Naive thymus-derived CD4-positive, alpha-beta T cell (primary cell): ENCODE measurements at regions not wholly inside any gene's neighbourhood (a gene's known extent, or its start where the extent isn't known, plus 50 kb on each side); places are given as distances from the start of the nearest gene placed in this dataset.

ENCODE experiments used
- ATAC-seq: fragments of 150-1000 bp; cut with Tn5 transposase; 2 replicates; pipeline ENCODE4 v1.10.0; 2021; ENCODE audit warnings: mild to moderate bottlenecking, moderate library complexity
- CTCF ChIA-PET: fragments of 350-600 bp; sonication (Branson Sonifier 250); formaldehyde crosslinking; loops from one replicate; lab custom pipeline; 2021; ENCODE audit warnings: antibody characterized with exemption; lab: Charles Lee
- POLR2A ChIA-PET: fragments of 350-600 bp; sonication (Branson Sonifier 250); formaldehyde crosslinking; loops from one replicate; lab custom pipeline; 2021; ENCODE audit warnings: antibody characterized with exemption, inconsistent platforms; lab: Charles Lee
- DNase-seq, 9 donors: peaks; one replicate each; pipeline versions ENCODE4 v3.0.0 to v3.0.0-alpha.2; 2020 to 2022; ENCODE audit warnings: mixed read lengths in 1 of 9
- H3K27ac ChIP-seq: one replicate; pipeline ENCODE4 v1.7.0; 2013; ENCODE audit warnings: mild to moderate bottlenecking, low read depth, low read length, moderate library complexity
- H3K27me3 ChIP-seq, 2 donors: one replicate each; pipeline ENCODE4 v1.7.0; 2013; ENCODE audit warnings: low read length in 2 of 2, mild to moderate bottlenecking in 2 of 2, moderate library complexity in 2 of 2; ENCODE audit not compliant: control insufficient read depth in 2 of 2, insufficient read depth in 2 of 2
- H3K36me3 ChIP-seq, 3 experiments: 1 replicate in 2 of 3; 2 replicates in 1 of 3; pipeline ENCODE4 v1.7.0; 2013; ENCODE audit warnings: low read length in 3 of 3, mild to moderate bottlenecking in 3 of 3, moderate library complexity in 1 of 3; ENCODE audit not compliant: insufficient read depth in 3 of 3, control insufficient read depth in 2 of 3
- H3K4me1 ChIP-seq, 2 donors: one replicate each; pipeline ENCODE4 v1.7.0; 2013; ENCODE audit warnings: low read length in 2 of 2, mild to moderate bottlenecking in 2 of 2, moderate library complexity in 1 of 2; ENCODE audit not compliant: control insufficient read depth in 2 of 2, insufficient read depth in 2 of 2
- H3K4me3 ChIP-seq: 2 replicates; pipeline ENCODE4 v1.7.0; 2013; ENCODE audit warnings: mild to moderate bottlenecking, low read length
- H3K9me3 ChIP-seq, 3 experiments: 1 replicate in 2 of 3; 2 replicates in 1 of 3; pipeline ENCODE4 v1.7.0; 2013; ENCODE audit warnings: low read length in 3 of 3; ENCODE audit not compliant: control insufficient read depth in 2 of 3
- H3K27ac Mint-ChIP-seq, 9 donors: one replicate each; pipeline ENCODE4 v1.8.0; 2020 to 2022; ENCODE audit warnings: mixed read lengths in 9 of 9, mild to moderate bottlenecking in 8 of 9, moderate library complexity in 5 of 9, inconsistent platforms in 2 of 9
- H3K27me3 Mint-ChIP-seq, 5 donors: one replicate each; pipeline ENCODE4 v1.8.0; 2021 to 2022; ENCODE audit warnings: mixed read lengths in 5 of 5, mild to moderate bottlenecking in 1 of 5
- H3K36me3 Mint-ChIP-seq, 5 donors: one replicate each; pipeline ENCODE4 v1.8.0; 2020 to 2022; ENCODE audit warnings: mixed read lengths in 5 of 5, mild to moderate bottlenecking in 3 of 5, inconsistent platforms in 1 of 5
- H3K4me1 Mint-ChIP-seq, 7 donors: one replicate each; pipeline ENCODE4 v1.8.0; 2020 to 2022; ENCODE audit warnings: mixed read lengths in 7 of 7, mild to moderate bottlenecking in 3 of 7, inconsistent platforms in 1 of 7
- H3K4me3 Mint-ChIP-seq, 10 donors: one replicate each; pipeline ENCODE4 v1.8.0; 2020 to 2022; ENCODE audit warnings: mild to moderate bottlenecking in 10 of 10, mixed read lengths in 10 of 10, moderate library complexity in 6 of 10, inconsistent platforms in 2 of 10
- H3K9me3 Mint-ChIP-seq, 11 donors: one replicate each; pipeline ENCODE4 v1.8.0; 2020 to 2022; ENCODE audit warnings: mixed read lengths in 11 of 11, mild to moderate bottlenecking in 4 of 11, inconsistent platforms in 1 of 11, moderate library complexity in 1 of 11
- intact Hi-C, 2 donors: fragments of 100-400 bp; cut with micrococcal nuclease; formaldehyde crosslinking; loops; one replicate each; pipeline ENCODE4 v1.15.1; 2023

GRCh38 chr10:36885746-36886145, 239.7 kb upstream of the ANKRD30A start:
- no peak overlapping the region for H3K4me3 Mint-ChIP-seq
- intact Hi-C loops, result loop anchor here in 1 of 2 donors (10.0 kb wide), 1 partner anchor 1251 kb away; no protein-coding TSS in a partner anchor

GRCh38 chr10:36882781-36883180, 242.6 kb upstream of the ANKRD30A start:
- POLR2A ChIA-PET, result no interaction called here
- no peaks in the 10 kb centered on the region for H3K36me3 ChIP-seq
- no peaks in the 10 kb centered on the region for H3K4me1 Mint-ChIP-seq
- H3K27me3 Mint-ChIP-seq, result peaks cover 0 to 6% (median 0%) of the 10 kb centered on the region in 5 donors
- no peak for DNase-seq
- H3K4me1 ChIP-seq, result no peaks in the 10 kb centered on the region
- ATAC-seq, result no peak
- no peak overlapping the region for H3K4me3 ChIP-seq
- no peak overlapping the region for H3K4me3 Mint-ChIP-seq
- CTCF ChIA-PET, result no interaction called here
- no peaks in the 10 kb centered on the region for H3K27me3 ChIP-seq
- no peak overlapping the region for H3K27ac ChIP-seq
- no peaks in the 10 kb centered on the region for H3K9me3 ChIP-seq
- no peaks in the 10 kb centered on the region for H3K9me3 Mint-ChIP-seq
- intact Hi-C loops, result loop anchor here in 1 of 2 donors (10.0 kb wide), 1 partner anchor 1248 kb away; no protein-coding TSS in a partner anchor
- no peaks in the 10 kb centered on the region for H3K36me3 Mint-ChIP-seq
- H3K27ac Mint-ChIP-seq, result no peak overlapping the region

More at GRCh38 chr10:36885746-36886145, 239.7 kb upstream of the ANKRD30A start:
- Histone ChIP-seq H3K27me3 (no peaks in the 10 kb centered on the region), H3K4me1 (no peaks in the 10 kb centered on the region), H3K4me3 (no peak overlapping the region), H3K9me3 (no peaks in the 10 kb centered on the region), H3K27ac (no peak overlapping the region), H3K36me3 (no peaks in the 10 kb centered on the region)
- H3K27ac Mint-ChIP-seq, result no peak overlapping the region
- no peaks in the 10 kb centered on the region for H3K9me3 Mint-ChIP-seq
- no peak for DNase-seq
- H3K4me1 Mint-ChIP-seq, result no peaks in the 10 kb centered on the region
- no peaks in the 10 kb centered on the region for H3K36me3 Mint-ChIP-seq
- CTCF ChIA-PET, result no interaction called here
- peaks cover 0 to 6% (median 0%) of the 10 kb centered on the region in 5 donors for H3K27me3 Mint-ChIP-seq
- POLR2A ChIA-PET, result no interaction called here
- ATAC-seq, result no peak

GRCh38 chr10:36880898-36881297, 244.5 kb upstream of the ANKRD30A start:
- H3K27ac Mint-ChIP-seq, result no peak overlapping the region
- Histone ChIP-seq H3K27ac (no peak overlapping the region), H3K36me3 (no peaks in the 10 kb centered on the region), H3K9me3 (no peaks in the 10 kb centered on the region), H3K27me3 (no peaks in the 10 kb centered on the region), H3K4me1 (no peaks in the 10 kb centered on the region), H3K4me3 (no peak overlapping the region)
- ATAC-seq, result no peak
- peaks cover 0 to 6% (median 0%) of the 10 kb centered on the region in 5 donors for H3K27me3 Mint-ChIP-seq
- no peaks in the 10 kb centered on the region for H3K9me3 Mint-ChIP-seq
- H3K36me3 Mint-ChIP-seq, result no peaks in the 10 kb centered on the region
- H3K4me3 Mint-ChIP-seq, result no peak overlapping the region
- no peak for DNase-seq
- CTCF ChIA-PET, result interaction anchor here (0.8 to 1.2 kb wide), 2 partner anchors 1243 to 1247 kb away, joined by 3 read pairs; no protein-coding TSS in a partner anchor
- POLR2A ChIA-PET, result no interaction called here
- intact Hi-C loops, result loop anchor here in 1 of 2 donors (10.0 kb wide), 1 partner anchor 1246 kb away; no protein-coding TSS in a partner anchor
- no peaks in the 10 kb centered on the region for H3K4me1 Mint-ChIP-seq

- Histone ChIP-seq H3K36me3 (no peaks in the 10 kb centered on the region), H3K27me3 (no peaks in the 10 kb centered on the region), H3K4me1 (no peaks in the 10 kb centered on the region), H3K9me3 (no peaks in the 10 kb centered on the region), H3K27ac (no peak overlapping the region), H3K4me3 (no peak overlapping the region)
- intact Hi-C loops, result no loop called here
- Mint-ChIP-seq H3K9me3 (no peaks in the 10 kb centered on the region), H3K4me1 (no peaks in the 10 kb centered on the region), H3K27me3 (no peaks in the 10 kb centered on the region), H3K36me3 (no peaks in the 10 kb centered on the region), H3K27ac (no peak overlapping the region), H3K4me3 (no peak overlapping the region)
- DNase-seq (no peak), ATAC-seq (no peak)
- ChIA-PET POLR2A (no interaction called here), CTCF (no interaction called here)
Observed at GRCh38 chr10:36872702-36873393, 252.6 kb upstream of the ANKRD30A start.

GRCh38 chr10:36840788-36841187, 284.6 kb upstream of the ANKRD30A start:
- intact Hi-C loops, result no loop called here
- Histone ChIP-seq H3K4me1 (no peaks in the 10 kb centered on the region), H3K27me3 (no peaks in the 10 kb centered on the region), H3K27ac (no peak overlapping the region), H3K9me3 (no peaks in the 10 kb centered on the region), H3K4me3 (no peak overlapping the region), H3K36me3 (no peaks in the 10 kb centered on the region)
- Mint-ChIP-seq H3K4me3 (no peak overlapping the region), H3K9me3 (peaks cover 0 to 16% (median 4%) of the 10 kb centered on the region in 11 donors), H3K36me3 (no peaks in the 10 kb centered on the region), H3K27me3 (no peaks in the 10 kb centered on the region), H3K4me1 (no peaks in the 10 kb centered on the region), H3K27ac (no peak overlapping the region)
- ATAC-seq (no peak), DNase-seq (no peak)
- ChIA-PET CTCF (no interaction called here), POLR2A (no interaction called here)

- H3K27me3 Mint-ChIP-seq, result no peaks in the 10 kb centered on the region
- H3K36me3 Mint-ChIP-seq, result no peaks in the 10 kb centered on the region
- Histone ChIP-seq H3K27ac (no peak overlapping the region), H3K36me3 (no peaks in the 10 kb centered on the region), H3K4me3 (no peak overlapping the region), H3K9me3 (no peaks in the 10 kb centered on the region), H3K4me1 (no peaks in the 10 kb centered on the region), H3K27me3 (no peaks in the 10 kb centered on the region)
- H3K9me3 Mint-ChIP-seq, result peaks cover 0 to 16% (median 5%) of the 10 kb centered on the region in 11 donors
- H3K4me1 Mint-ChIP-seq, result no peaks in the 10 kb centered on the region
- no peak overlapping the region for H3K27ac Mint-ChIP-seq
- H3K4me3 Mint-ChIP-seq, result no peak overlapping the region
- POLR2A ChIA-PET, result no interaction called here
- ATAC-seq (no peak), DNase-seq (no peak)
- CTCF ChIA-PET, result no interaction called here
- intact Hi-C loops, result no loop called here
Observed at GRCh38 chr10:36837416-36837815, 288.0 kb upstream of the ANKRD30A start.

- no peaks in the 10 kb centered on the region for H3K9me3 ChIP-seq
- Mint-ChIP-seq H3K9me3 (peaks cover 4 to 34% (median 9%) of the 10 kb centered on the region in 11 donors), H3K36me3 (no peaks in the 10 kb centered on the region), H3K27me3 (no peaks in the 10 kb centered on the region), H3K4me3 (no peak overlapping the region), H3K27ac (no peak overlapping the region), H3K4me1 (no peaks in the 10 kb centered on the region)
- DNase-seq (no peak), ATAC-seq (no peak)
- no peak overlapping the region for H3K4me3 ChIP-seq
- no peaks in the 10 kb centered on the region for H3K4me1 ChIP-seq
- H3K36me3 ChIP-seq, result no peaks in the 10 kb centered on the region
- H3K27ac ChIP-seq, result no peak overlapping the region
- CTCF ChIA-PET, result no interaction called here
- intact Hi-C loops, result no loop called here
- H3K27me3 ChIP-seq, result no peaks in the 10 kb centered on the region
- POLR2A ChIA-PET, result no interaction called here
Observed at GRCh38 chr10:36819781-36820180, 305.6 kb upstream of the ANKRD30A start.
